ENCODE measurements at regions not wholly inside any gene's neighbourhood (a gene's known extent, or its start where the extent isn't known, plus 50 kb on each side); places are given as distances from the start of the nearest gene placed in this dataset.
A peak's percentile ranks its signal among the peaks of the same experiment; 100 is the strongest.

DNA sequence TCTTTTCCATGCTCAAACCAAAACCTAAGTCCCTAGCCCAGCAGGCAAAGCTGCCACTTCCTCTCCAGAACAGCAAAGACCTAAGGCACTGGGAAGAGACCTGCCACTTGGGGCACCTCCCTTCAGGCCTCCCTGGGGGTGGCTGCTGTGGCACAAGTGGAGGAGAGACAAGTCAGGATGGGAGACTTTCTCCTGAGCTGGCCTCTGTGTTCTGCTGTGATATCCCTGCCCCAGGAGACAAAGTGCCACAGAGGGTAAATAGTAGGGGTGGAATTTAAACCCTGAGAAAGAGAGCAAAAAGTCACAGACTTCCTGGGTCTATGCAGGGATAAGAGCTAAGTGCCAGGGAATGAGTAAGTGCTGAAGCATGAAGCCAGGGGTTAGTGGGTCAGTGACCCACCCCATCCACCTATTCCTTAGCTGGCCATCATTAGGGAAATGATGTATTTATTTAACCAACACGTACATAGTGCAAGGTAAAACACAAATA is 84.2 kb downstream of the MRPL14 start (continued):
- TF ChIP-seq, protein P1, sequence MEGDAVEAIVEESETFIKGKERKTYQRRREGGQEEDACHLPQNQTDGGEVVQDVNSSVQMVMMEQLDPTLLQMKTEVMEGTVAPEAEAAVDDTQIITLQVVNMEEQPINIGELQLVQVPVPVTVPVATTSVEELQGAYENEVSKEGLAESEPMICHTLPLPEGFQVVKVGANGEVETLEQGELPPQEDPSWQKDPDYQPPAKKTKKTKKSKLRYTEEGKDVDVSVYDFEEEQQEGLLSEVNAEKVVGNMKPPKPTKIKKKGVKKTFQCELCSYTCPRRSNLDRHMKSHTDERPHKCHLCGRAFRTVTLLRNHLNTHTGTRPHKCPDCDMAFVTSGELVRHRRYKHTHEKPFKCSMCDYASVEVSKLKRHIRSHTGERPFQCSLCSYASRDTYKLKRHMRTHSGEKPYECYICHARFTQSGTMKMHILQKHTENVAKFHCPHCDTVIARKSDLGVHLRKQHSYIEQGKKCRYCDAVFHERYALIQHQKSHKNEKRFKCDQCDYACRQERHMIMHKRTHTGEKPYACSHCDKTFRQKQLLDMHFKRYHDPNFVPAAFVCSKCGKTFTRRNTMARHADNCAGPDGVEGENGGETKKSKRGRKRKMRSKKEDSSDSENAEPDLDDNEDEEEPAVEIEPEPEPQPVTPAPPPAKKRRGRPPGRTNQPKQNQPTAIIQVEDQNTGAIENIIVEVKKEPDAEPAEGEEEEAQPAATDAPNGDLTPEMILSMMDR (IDR thresholded peaks at IDR 0.05) = no peak
- TF ChIP-seq POLR2AphosphoS5 (IDR thresholded peaks at IDR 0.05; ENCODE audit: low read depth, low read length) = no peak
- TF ChIP-seq TAF1 (IDR thresholded peaks at IDR 0.05; ENCODE audit: borderline replicate concordance, low read depth, low read length) = no peak
- TF ChIP-seq FOXM1 (IDR thresholded peaks at IDR 0.05; ENCODE audit: low read depth) = no peak
- TF ChIP-seq JUND (IDR thresholded peaks at IDR 0.05) = 0 out of 2 replicates have a peak, but pooled peaks have one; percentile 14
- peak; percentile 92; the same call in 1 of the 2 replicates for TF ChIP-seq RXRA (IDR thresholded peaks at IDR 0.05; ENCODE audit: borderline replicate concordance, low read depth)

DNA sequence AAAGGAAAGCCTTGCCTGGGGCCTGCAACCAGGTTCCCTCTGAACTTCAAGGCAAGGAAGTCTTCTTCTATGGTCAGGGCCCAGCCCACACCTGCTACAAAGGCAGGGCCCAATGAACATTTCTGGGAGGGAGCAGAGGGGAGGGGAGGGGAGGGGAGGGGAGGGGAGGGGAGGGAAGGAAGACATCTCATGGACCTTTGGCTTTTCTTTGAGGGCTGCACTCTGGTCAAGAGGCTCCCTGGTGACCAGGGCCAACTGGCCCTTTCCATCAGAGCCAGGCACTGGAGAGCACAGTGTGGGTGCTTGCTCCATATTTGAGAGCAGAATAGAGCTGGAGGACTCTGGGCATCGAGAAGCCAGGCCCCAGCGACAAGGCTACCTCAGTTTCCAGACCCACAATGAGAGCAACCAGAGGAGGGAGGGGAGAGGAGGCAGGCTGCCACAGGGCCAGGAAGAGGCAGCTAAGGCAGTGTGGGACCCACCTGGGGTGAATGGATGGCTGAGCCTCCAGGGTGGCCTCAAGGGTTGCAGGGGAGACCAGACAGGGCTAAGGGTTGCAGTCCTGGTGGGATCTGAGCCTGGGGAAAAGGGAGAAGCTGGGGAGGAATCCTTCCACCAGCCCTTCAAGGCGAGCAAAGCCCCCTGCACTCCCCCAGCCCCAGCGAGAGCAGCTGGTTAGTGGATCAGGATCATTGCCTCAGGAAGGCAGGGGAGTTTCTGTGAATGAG is 84.8 kb downstream of the MRPL14 start:
- H3K36me3 ChIP-seq (replicated peaks in 1 of 2; ENCODE audit: control insufficient read depth in 1 of 2, insufficient read depth in 2 of 2, low read length in 1 of 2) = no peaks in the 10 kb centered on the region
- no peaks in the 10 kb centered on the region for H4K20me1 ChIP-seq (ENCODE audit: insufficient read depth)
- WGBS (ENCODE audit: low lambda C conversion rate) = 76% methylated on average over 3 of the region's 4 CpGs
- no peaks in the 10 kb centered on the region for H3K27me3 ChIP-seq (ENCODE audit: insufficient read depth)
- H3K9me3 ChIP-seq = no peaks in the 10 kb centered on the region
- no peak overlapping the region for H2AFZ ChIP-seq (ENCODE audit: low read depth)
- TF ChIP-seq TCF12 (IDR thresholded peaks at IDR 0.05) = no peak
- TF ChIP-seq, protein P2, sequence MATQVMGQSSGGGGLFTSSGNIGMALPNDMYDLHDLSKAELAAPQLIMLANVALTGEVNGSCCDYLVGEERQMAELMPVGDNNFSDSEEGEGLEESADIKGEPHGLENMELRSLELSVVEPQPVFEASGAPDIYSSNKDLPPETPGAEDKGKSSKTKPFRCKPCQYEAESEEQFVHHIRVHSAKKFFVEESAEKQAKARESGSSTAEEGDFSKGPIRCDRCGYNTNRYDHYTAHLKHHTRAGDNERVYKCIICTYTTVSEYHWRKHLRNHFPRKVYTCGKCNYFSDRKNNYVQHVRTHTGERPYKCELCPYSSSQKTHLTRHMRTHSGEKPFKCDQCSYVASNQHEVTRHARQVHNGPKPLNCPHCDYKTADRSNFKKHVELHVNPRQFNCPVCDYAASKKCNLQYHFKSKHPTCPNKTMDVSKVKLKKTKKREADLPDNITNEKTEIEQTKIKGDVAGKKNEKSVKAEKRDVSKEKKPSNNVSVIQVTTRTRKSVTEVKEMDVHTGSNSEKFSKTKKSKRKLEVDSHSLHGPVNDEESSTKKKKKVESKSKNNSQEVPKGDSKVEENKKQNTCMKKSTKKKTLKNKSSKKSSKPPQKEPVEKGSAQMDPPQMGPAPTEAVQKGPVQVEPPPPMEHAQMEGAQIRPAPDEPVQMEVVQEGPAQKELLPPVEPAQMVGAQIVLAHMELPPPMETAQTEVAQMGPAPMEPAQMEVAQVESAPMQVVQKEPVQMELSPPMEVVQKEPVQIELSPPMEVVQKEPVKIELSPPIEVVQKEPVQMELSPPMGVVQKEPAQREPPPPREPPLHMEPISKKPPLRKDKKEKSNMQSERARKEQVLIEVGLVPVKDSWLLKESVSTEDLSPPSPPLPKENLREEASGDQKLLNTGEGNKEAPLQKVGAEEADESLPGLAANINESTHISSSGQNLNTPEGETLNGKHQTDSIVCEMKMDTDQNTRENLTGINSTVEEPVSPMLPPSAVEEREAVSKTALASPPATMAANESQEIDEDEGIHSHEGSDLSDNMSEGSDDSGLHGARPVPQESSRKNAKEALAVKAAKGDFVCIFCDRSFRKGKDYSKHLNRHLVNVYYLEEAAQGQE (IDR thresholded peaks at IDR 0.05; ENCODE audit: low read depth, low read length) = no peak
- no peak for TF ChIP-seq RAD21 (IDR thresholded peaks at IDR 0.05; ENCODE audit: low read length)
- TF ChIP-seq GATA2 (CRISPR knock-in tag; IDR thresholded peaks at IDR 0.05) = no peak
- no peak for TF ChIP-seq NFIC (IDR thresholded peaks at IDR 0.05; ENCODE audit: borderline replicate concordance)
- no peak for TF ChIP-seq TAF1 (IDR thresholded peaks at IDR 0.05; ENCODE audit: borderline replicate concordance, low read depth, low read length)
- TF ChIP-seq SMC3 (IDR thresholded peaks at IDR 0.05; ENCODE audit: low read depth, low read length) = no peak
- TF ChIP-seq GABPA (IDR thresholded peaks at IDR 0.05; ENCODE audit: low read depth) = no peak
- no peaks in the 10 kb centered on the region for H3K79me2 ChIP-seq (ENCODE audit: insufficient read depth)
- no peak for DNase-seq
- H3K4me1 ChIP-seq (ENCODE audit: control insufficient read depth in 1 of 2, insufficient read depth in 2 of 2, low read depth in 1 of 2, low read length in 1 of 2) = peaks cover 42 to 73% of the 10 kb centered on the region in 2 experiments
- ChIA-PET POLR2A (interaction anchor here (0.7 to 1.5 kb wide), 4 partner anchors 9 to 205 kb away, joined by 3 read pairs; no protein-coding TSS in a partner anchor), CTCF (interaction anchor here (0.9 to 1.9 kb wide), 10 partner anchors 10 to 273 kb away, joined by 3 to 8 read pairs (median 4); partner anchors contain the start of gene VEGFA)
- H3K9me2 ChIP-seq = no peaks in the 10 kb centered on the region
- H3K4me3 ChIP-seq (ENCODE audit: low read depth in 2 of 2, low read length in 1 of 2) = no peak overlapping the region
- H3F3A ChIP-seq (replicated peaks; ENCODE audit: insufficient read depth) = peaks cover 17% of the 10 kb centered on the region
- peak overlapping the region; percentile 76 to 99 for H3K27ac ChIP-seq (ENCODE audit: low read depth in 2 of 2, low read length in 1 of 2)
- peak overlapping the region; percentile 69; the same call in 1 of the 2 replicates for H3K9ac ChIP-seq
- peak overlapping the region; percentile 75 for H3K4me2 ChIP-seq

All from SK-N-SH (cell line).